ENCODE measurements at regions not wholly inside any gene's neighbourhood (a gene's known extent, or its start where the extent isn't known, plus 50 kb on each side); places are given as distances from the start of the nearest gene placed in this dataset.

- Histone ChIP-seq H3K36me3 (ENCODE audit: control insufficient read depth in 2 of 4, insufficient read depth in 4 of 4, low read length in 3 of 4) (no peaks in the 10 kb centered on the region), H3K14ac (ENCODE audit: insufficient read length) (no peak overlapping the region), H4K8ac (ENCODE audit: extremely low read depth, insufficient read depth, low read length) (no peak overlapping the region), H3K23ac (ENCODE audit: insufficient read length) (no peak overlapping the region), H4K20me1 (replicated peaks in 1 of 2; ENCODE audit: control insufficient read depth in 1 of 2, insufficient read depth in 2 of 2, low read length in 2 of 2) (no peaks in the 10 kb centered on the region), H3K4ac (replicated peaks; ENCODE audit: insufficient read length, low read depth, low read length) (no peak overlapping the region), H2BK15ac (ENCODE audit: low read length) (no peak overlapping the region), H2AFZ (ENCODE audit: low read length) (no peak overlapping the region), H2BK120ac (replicated peaks; ENCODE audit: low read depth, low read length) (no peak overlapping the region), H2AK5ac (ENCODE audit: low read depth, low read length) (no peak overlapping the region), H4K91ac (replicated peaks; ENCODE audit: insufficient read length, low read length) (no peak overlapping the region), H3K27me3 (replicated peaks in 1 of 4; ENCODE audit: control insufficient read depth in 3 of 4, extremely low read depth in 1 of 4, insufficient read depth in 3 of 4, low read length in 3 of 4) (0 out of 7 replicates have a peak, but pooled peaks cover 0 to 2% (median 0%) of the 10 kb centered on the region in 4 experiments), H2BK12ac (ENCODE audit: low read depth, low read length) (no peak overlapping the region), H3K23me2 (ENCODE audit: low read depth, low read length) (no peaks in the 10 kb centered on the region; the same call in 1 of the 2 replicates), H2BK20ac (ENCODE audit: low read length) (no peak overlapping the region), H3K56ac (replicated peaks; ENCODE audit: insufficient read length, low read depth, low read length) (no peak overlapping the region), H3K79me2 (ENCODE audit: control insufficient read depth in 1 of 2, insufficient read depth in 2 of 2, low read length in 2 of 2) (no peaks in the 10 kb centered on the region), H3K9me3 (ENCODE audit: insufficient read depth in 2 of 2, low read depth in 1 of 2, low read length in 1 of 2) (no peaks in the 10 kb centered on the region), H3K79me1 (ENCODE audit: low read depth, low read length) (no peaks in the 10 kb centered on the region), H3K9ac (replicated peaks in 1 of 4; ENCODE audit: extremely low read depth in 1 of 4, low read depth in 3 of 4, low read length in 3 of 4) (no peak overlapping the region), H4K5ac (ENCODE audit: insufficient read length, low read depth, low read length) (no peak overlapping the region), H3K4me3 (ENCODE audit: extremely low read depth in 1 of 4, insufficient read depth in 2 of 4, low read depth in 3 of 4, low read length in 4 of 4) (no peak overlapping the region), H3K4me2 (ENCODE audit: insufficient read depth in 1 of 2, low read depth in 2 of 2, low read length in 2 of 2) (no peak overlapping the region), H3K4me1 (replicated peaks in 1 of 4; ENCODE audit: control insufficient read depth in 3 of 4, insufficient read depth in 4 of 4, low read length in 3 of 4) (no peaks in the 10 kb centered on the region), H3K27ac (ENCODE audit: low read depth, low read length) (no peak overlapping the region), H2BK5ac (ENCODE audit: low read depth, low read length) (no peak overlapping the region), H3K18ac (ENCODE audit: extremely low read depth, low read length) (no peak overlapping the region)
- 90% methylated on average over 5 of the region's 5 CpGs; no CpG with 5 or more reads in 1 of the 2 experiments for WGBS, 2 experiments (ENCODE audit: extremely low coverage in 1 of 2, insufficient coverage in 1 of 2, insufficient read length in 1 of 2, insufficient replicate concordance in 2 of 2, low coverage in 1 of 2, low lambda C conversion rate in 2 of 2, missing lambda C conversion rate in 1 of 2)
- ChIA-PET POLR2A (ENCODE audit: partially characterized antibody) (no interaction called here), CTCF (ENCODE audit: partially characterized antibody) (interaction anchor here (1.3 kb wide), 1 partner anchor 22 kb away, joined by 3 read pairs; no protein-coding TSS in a partner anchor)
- no peak for TF ChIP-seq GABPA (IDR thresholded peaks at IDR 0.05; ENCODE audit: borderline replicate concordance, insufficient read depth, low read length)
- TF ChIP-seq NANOG (IDR thresholded peaks at IDR 0.05; ENCODE audit: insufficient read depth, low read depth, low read length, poor library complexity, severe bottlenecking) = no peak
- no peak for TF ChIP-seq CTCF (IDR thresholded peaks at IDR 0.05; ENCODE audit: control extremely low read depth in 1 of 3, insufficient read depth in 1 of 3, low read depth in 1 of 3, low read length in 3 of 3)
- FAIRE-seq = no peak
- no peak for DNase-seq (ENCODE audit: low read depth in 1 of 2, low spot score in 2 of 2)
Measured at GRCh38 chr5:154546719-154547118, 68.7 kb upstream of the HAND1 start.
